MM.1S (cell line): ENCODE measurements at regions not wholly inside any gene's neighbourhood (a gene's known extent, or its start where the extent isn't known, plus 50 kb on each side); places are given as distances from the start of the nearest gene placed in this dataset.

Experiments used
- EZH2 ChIP-seq: fragments of 300-600 bp; sonication (generic); optimal IDR thresholded peaks from 2 replicates; pipeline ENCODE3; 2017; ENCODE audit warnings: low read depth, mild to moderate bottlenecking, antibody characterized with exemption, low read length, mixed read lengths
- EZH2phosphoT487 ChIP-seq: fragments of 300-600 bp; sonication (generic); IDR thresholded peaks from 2 replicates; pipeline ENCODE4 v1.6.1; 2018; ENCODE audit warnings: antibody characterized with exemption, low read length
- TF ChIP-seq, protein P1 (sequence below): fragments of 300-600 bp; sonication (generic); IDR thresholded peaks from 2 replicates; pipeline ENCODE4 v1.5.1; 2016; ENCODE audit warnings: antibody characterized with exemption, low read length, mixed read lengths

DNA sequence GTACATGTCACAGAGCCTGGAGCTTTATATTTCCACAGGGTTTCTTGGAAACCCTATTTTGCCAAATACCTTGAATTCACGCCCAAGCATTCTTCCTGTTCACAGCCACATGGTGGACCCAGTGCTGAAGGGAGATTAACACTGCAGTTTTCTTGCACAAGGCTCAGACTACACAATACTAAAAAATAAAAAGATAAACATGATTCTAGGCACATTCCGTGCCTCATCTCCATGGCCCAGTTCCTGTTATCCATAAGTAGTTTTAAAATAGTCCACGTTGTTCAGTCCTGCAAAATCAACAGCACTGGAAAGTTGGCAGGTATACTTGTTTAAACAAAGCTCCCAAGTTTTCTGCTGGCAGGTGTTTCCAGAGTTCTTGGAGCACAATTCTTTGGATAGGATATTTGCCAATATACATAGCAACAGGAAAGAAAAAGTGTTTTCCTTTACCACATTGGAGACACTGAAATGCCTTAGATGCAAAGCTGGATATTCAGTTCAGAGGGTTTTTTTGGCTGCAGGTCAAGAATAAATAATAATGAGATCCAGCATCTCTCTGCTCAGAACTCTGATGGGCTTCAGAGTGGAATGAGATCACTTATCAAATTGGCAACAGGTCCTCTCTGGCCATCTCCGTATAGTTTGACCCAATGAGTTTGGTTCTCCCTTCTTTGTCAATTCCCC, 88.1 kb upstream of the TGFBR2 start:
- TF ChIP-seq, protein P1, sequence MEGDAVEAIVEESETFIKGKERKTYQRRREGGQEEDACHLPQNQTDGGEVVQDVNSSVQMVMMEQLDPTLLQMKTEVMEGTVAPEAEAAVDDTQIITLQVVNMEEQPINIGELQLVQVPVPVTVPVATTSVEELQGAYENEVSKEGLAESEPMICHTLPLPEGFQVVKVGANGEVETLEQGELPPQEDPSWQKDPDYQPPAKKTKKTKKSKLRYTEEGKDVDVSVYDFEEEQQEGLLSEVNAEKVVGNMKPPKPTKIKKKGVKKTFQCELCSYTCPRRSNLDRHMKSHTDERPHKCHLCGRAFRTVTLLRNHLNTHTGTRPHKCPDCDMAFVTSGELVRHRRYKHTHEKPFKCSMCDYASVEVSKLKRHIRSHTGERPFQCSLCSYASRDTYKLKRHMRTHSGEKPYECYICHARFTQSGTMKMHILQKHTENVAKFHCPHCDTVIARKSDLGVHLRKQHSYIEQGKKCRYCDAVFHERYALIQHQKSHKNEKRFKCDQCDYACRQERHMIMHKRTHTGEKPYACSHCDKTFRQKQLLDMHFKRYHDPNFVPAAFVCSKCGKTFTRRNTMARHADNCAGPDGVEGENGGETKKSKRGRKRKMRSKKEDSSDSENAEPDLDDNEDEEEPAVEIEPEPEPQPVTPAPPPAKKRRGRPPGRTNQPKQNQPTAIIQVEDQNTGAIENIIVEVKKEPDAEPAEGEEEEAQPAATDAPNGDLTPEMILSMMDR, result no peak
- TF ChIP-seq EZH2, result no peak
- no peak for TF ChIP-seq EZH2phosphoT487
